ENCODE measurements at regions not wholly inside any gene's neighbourhood (a gene's known extent, or its start where the extent isn't known, plus 50 kb on each side); places are given as distances from the start of the nearest gene placed in this dataset.
"Not testable (repeated sequence)": the region's sequence is repeated elsewhere in the genome, so short reads cannot be mapped to it uniquely, and the experiment has no call there.

- H3K4me3 ChIP-seq (ENCODE audit: low read depth, low read length) = no peak overlapping the region
- no peak for DNase-seq (ENCODE audit: low read depth)
- no peak for TF ChIP-seq CTCF (conservative IDR thresholded peaks at IDR 0.05; ENCODE audit: low read depth, low read length)
Observed at GRCh38 chr1:182253319-182253860, 138.2 kb downstream of the GLUL start.

- no peak for DNase-seq (ENCODE audit: low read depth)
- no peak overlapping the region for H3K4me3 ChIP-seq (ENCODE audit: low read depth, low read length)
- no peak for TF ChIP-seq CTCF (conservative IDR thresholded peaks at IDR 0.05; ENCODE audit: low read depth, low read length)
Observed at GRCh38 chr1:182251561-182251960, 140.0 kb downstream of the GLUL start.

GRCh38 chr1:182249201-182249676 is 142.4 kb downstream of the GLUL start:
- no peak overlapping the region for H3K4me3 ChIP-seq (ENCODE audit: low read depth, low read length)
- DNase-seq (ENCODE audit: low read depth) = no peak
- TF ChIP-seq CTCF (conservative IDR thresholded peaks at IDR 0.05; ENCODE audit: low read depth, low read length) = no peak

GRCh38 chr1:182248721-182249120 is 142.9 kb downstream of the GLUL start:
- DNase-seq (ENCODE audit: low read depth) = no peak
- H3K4me3 ChIP-seq (ENCODE audit: low read depth, low read length) = no peak overlapping the region
- no peak for TF ChIP-seq CTCF (conservative IDR thresholded peaks at IDR 0.05; ENCODE audit: low read depth, low read length)

GRCh38 chr1:182247813-182248212 is 143.8 kb downstream of the GLUL start:
- not testable (repeated sequence) for H3K4me3 ChIP-seq (ENCODE audit: low read depth, low read length); DNase-seq (ENCODE audit: low read depth)

- no peak for TF ChIP-seq CTCF (conservative IDR thresholded peaks at IDR 0.05; ENCODE audit: low read depth, low read length)
Observed at GRCh38 chr1:182246783-182247182, 144.8 kb downstream of the GLUL start.

GRCh38 chr1:182245040-182245439 is 146.6 kb downstream of the GLUL start:
- TF ChIP-seq CTCF (conservative IDR thresholded peaks at IDR 0.05; ENCODE audit: low read depth, low read length) = no peak
- H3K4me3 ChIP-seq (ENCODE audit: low read depth, low read length) = no peak overlapping the region
- no peak for DNase-seq (ENCODE audit: low read depth)

More at GRCh38 chr1:182246783-182247182, 144.8 kb downstream of the GLUL start:
- DNase-seq (ENCODE audit: low read depth) = no peak
- no peak overlapping the region for H3K4me3 ChIP-seq (ENCODE audit: low read depth, low read length)
